Liver (tissue), 8 donors: ENCODE measurements at regions not wholly inside any gene's neighbourhood (a gene's known extent, or its start where the extent isn't known, plus 50 kb on each side); places are given as distances from the start of the nearest gene placed in this dataset.

Experiments
- DNase-seq: peaks from one replicate; pipeline ENCODE4 v3.0.0-alpha.2; 2017; ENCODE audit warnings: low spot score
- H3K27ac ChIP-seq, 2 donors: one replicate each; pipeline ENCODE4 v1.7.0; 2013; ENCODE audit warnings: inconsistent platforms in 2 of 2, low read length in 2 of 2, control low read depth in 1 of 2, low read depth in 1 of 2, mild to moderate bottlenecking in 1 of 2
- H3K27me3 ChIP-seq, 4 donors: one replicate each; pipeline versions ENCODE4 v1.6.1 to v1.7.0; 2013; ENCODE audit warnings: low read length in 3 of 4, inconsistent platforms in 1 of 4, mild to moderate bottlenecking in 1 of 4, moderate library complexity in 1 of 4; ENCODE audit not compliant: control insufficient read depth in 4 of 4, insufficient read depth in 4 of 4
- H3K36me3 ChIP-seq, 4 donors: one replicate each; pipeline versions ENCODE4 v1.6.1 to v1.7.0; 2013; ENCODE audit warnings: low read length in 3 of 4, mild to moderate bottlenecking in 3 of 4, low read depth in 1 of 4, moderate library complexity in 1 of 4; ENCODE audit not compliant: control insufficient read depth in 4 of 4, insufficient read depth in 3 of 4
- H3K4me1 ChIP-seq, 4 donors: one replicate each; pipeline versions ENCODE4 v1.6.1 to v1.7.0; 2013; ENCODE audit warnings: low read length in 3 of 4, mild to moderate bottlenecking in 3 of 4, moderate library complexity in 1 of 4; ENCODE audit not compliant: control insufficient read depth in 4 of 4, insufficient read depth in 4 of 4
- H3K4me3 ChIP-seq, 3 donors: one replicate each; pipeline versions ENCODE4 v1.6.1 to v1.7.0; 2013; ENCODE audit warnings: low read length in 3 of 3, control low read depth in 1 of 3, low read depth in 1 of 3, mild to moderate bottlenecking in 1 of 3
- H3K9ac ChIP-seq, 2 donors: one replicate each; pipeline ENCODE4 v1.7.0; 2013; ENCODE audit warnings: low read length in 2 of 2, mild to moderate bottlenecking in 2 of 2, moderate library complexity in 2 of 2, control low read depth in 1 of 2, low read depth in 1 of 2
- H3K9me3 ChIP-seq, 4 donors: one replicate each; pipeline versions ENCODE4 v1.6.1 to v1.7.0; 2013; ENCODE audit warnings: low read length in 3 of 4; ENCODE audit not compliant: control insufficient read depth in 4 of 4
- ATF3 ChIP-seq: IDR thresholded peaks from 2 replicates; pipeline ENCODE4 v1.6.1; 2016; ENCODE audit warnings: antibody characterized with exemption
- CTCF ChIP-seq: fragments of 150-350 bp; IDR thresholded peaks from 2 replicates; pipeline ENCODE4 v1.5.1; 2017; ENCODE audit warnings: improper control_type of control experiment, low read depth, low read length; ENCODE audit not compliant: missing input control
- EGR1 ChIP-seq, 2 donors: IDR thresholded peaks; 2 replicates each; pipeline ENCODE4 v1.6.1; 2016 to 2018; ENCODE audit warnings: antibody characterized with exemption in 2 of 2, low read depth in 2 of 2
- FOXA1 ChIP-seq: IDR thresholded peaks from 2 replicates; pipeline ENCODE4 v1.6.1; 2016; ENCODE audit warnings: antibody characterized with exemption
- FOXA2 ChIP-seq: IDR thresholded peaks from 2 replicates; pipeline ENCODE4 v1.6.1; 2016; ENCODE audit warnings: antibody characterized with exemption
- GABPA ChIP-seq, 2 donors: IDR thresholded peaks in 1 of 2; conservative IDR thresholded peaks in 1 of 2; 2 replicates each; pipeline ENCODE4 v1.6.1; 2016; ENCODE audit warnings: antibody characterized with exemption in 2 of 2, mild to moderate bottlenecking in 1 of 2, moderate library complexity in 1 of 2
- HNF4A ChIP-seq, 2 donors: conservative IDR thresholded peaks; 2 replicates each; pipeline ENCODE4 v1.6.1; 2016; ENCODE audit warnings: antibody characterized with exemption in 2 of 2, mild to moderate bottlenecking in 2 of 2
- HNF4G ChIP-seq: IDR thresholded peaks from 2 replicates; pipeline ENCODE4 v1.6.1; 2016; ENCODE audit warnings: antibody characterized with exemption
- JUND ChIP-seq, 2 donors: IDR thresholded peaks; 2 replicates each; pipeline ENCODE4 v1.6.1; 2016; ENCODE audit warnings: antibody characterized with exemption in 2 of 2
- NR2F2 ChIP-seq: IDR thresholded peaks from 2 replicates; pipeline ENCODE4 v1.6.1; 2016; ENCODE audit warnings: antibody characterized with exemption
- RAD21 ChIP-seq, 2 donors: IDR thresholded peaks; 2 replicates each; pipeline ENCODE4 v1.6.1; 2016; ENCODE audit warnings: antibody characterized with exemption in 2 of 2, mild to moderate bottlenecking in 2 of 2
- REST ChIP-seq: IDR thresholded peaks from 2 replicates; pipeline ENCODE4 v1.6.1; 2016; ENCODE audit warnings: antibody characterized with exemption, mild to moderate bottlenecking
- RXRA ChIP-seq, 2 donors: IDR thresholded peaks; 2 replicates each; pipeline ENCODE4 v1.6.1; 2017 to 2018; ENCODE audit warnings: antibody characterized with exemption in 2 of 2, mild to moderate bottlenecking in 1 of 2
- SP1 ChIP-seq: IDR thresholded peaks from 2 replicates; pipeline ENCODE4 v1.6.1; 2018; ENCODE audit warnings: antibody characterized with exemption, mild to moderate bottlenecking
- TAF1 ChIP-seq: conservative IDR thresholded peaks from 2 replicates; pipeline ENCODE4 v1.6.1; 2016; ENCODE audit warnings: antibody characterized with exemption, mild to moderate bottlenecking
- YY1 ChIP-seq: IDR thresholded peaks from 2 replicates; pipeline ENCODE4 v1.6.1; 2016; ENCODE audit warnings: antibody characterized with exemption, mild to moderate bottlenecking
- ZBTB33 ChIP-seq: IDR thresholded peaks from 2 replicates; pipeline ENCODE4 v1.6.1; 2016; ENCODE audit warnings: antibody characterized with exemption
- WGBS: extraction: QIAGEN DNeasy Blood & Tissue Kit; methylation state at CpG from one replicate; pipeline ENCODE4 v1.1.7; 2013; 5-methylcytosine and 5-hydroxymethylcytosine counted together
- donor health status: healthy.
- donor health status: healthy.
- donor health status: healthy.
- donor health status: healthy.
- donor health status: healthy.

- DNase-seq = no peak
- H3K27ac ChIP-seq = no peak overlapping the region
- H3K4me3 ChIP-seq = no peak overlapping the region
- no peak overlapping the region for H3K9ac ChIP-seq
- H3K9me3 ChIP-seq = no peaks in the 10 kb centered on the region
- 89% methylated on average over 2 of the region's 2 CpGs for WGBS
- no peaks in the 10 kb centered on the region for H3K27me3 ChIP-seq
- H3K36me3 ChIP-seq = no peaks in the 10 kb centered on the region
- TF ChIP-seq FOXA1 (no peak), HNF4A (conservative IDR thresholded peaks at IDR 0.05) (no peak), HNF4G (no peak), GABPA (IDR thresholded peaks at IDR 0.05 in 1 of 2, conservative IDR thresholded peaks at IDR 0.05 in 1 of 2) (no peak), RXRA (IDR thresholded peaks at IDR 0.05) (no peak), RAD21 (IDR thresholded peaks at IDR 0.05) (no peak), SP1 (no peak), NR2F2 (no peak), ZBTB33 (no peak), ATF3 (no peak), YY1 (no peak), FOXA2 (no peak), CTCF (no peak), EGR1 (IDR thresholded peaks at IDR 0.05; ENCODE audit: low read depth in 2 of 2) (no peak), TAF1 (no peak), REST (no peak)
- H3K4me1 ChIP-seq = peaks cover 2 to 6% (median 5%) of the 10 kb centered on the region in 4 donors
Measured at GRCh38 chrX:45508454-45508853, 307.8 kb upstream of the DIPK2B start.

- 87% methylated on average over 2 of the region's 2 CpGs for WGBS
- Histone ChIP-seq H3K27ac (no peak overlapping the region), H3K9ac (no peak overlapping the region), H3K4me3 (no peak overlapping the region), H3K27me3 (no peaks in the 10 kb centered on the region), H3K36me3 (no peaks in the 10 kb centered on the region), H3K9me3 (no peaks in the 10 kb centered on the region), H3K4me1 (peaks cover 2 to 6% (median 5%) of the 10 kb centered on the region in 4 donors)
- TF ChIP-seq GABPA (IDR thresholded peaks at IDR 0.05 in 1 of 2, conservative IDR thresholded peaks at IDR 0.05 in 1 of 2) (no peak), RXRA (IDR thresholded peaks at IDR 0.05) (no peak), YY1 (no peak), HNF4A (conservative IDR thresholded peaks at IDR 0.05) (no peak), EGR1 (IDR thresholded peaks at IDR 0.05; ENCODE audit: low read depth in 2 of 2) (no peak), CTCF (no peak), RAD21 (IDR thresholded peaks at IDR 0.05) (no peak), NR2F2 (no peak), JUND (IDR thresholded peaks at IDR 0.05) (no peak)
- DNase-seq = no peak
Measured at GRCh38 chrX:45506149-45506730, 305.6 kb upstream of the DIPK2B start.
